H9 (cell line): ENCODE measurements at regions not wholly inside any gene's neighbourhood (a gene's known extent, or its start where the extent isn't known, plus 50 kb on each side); places are given as distances from the start of the nearest gene placed in this dataset.
"Not testable (repeated sequence)": the region's sequence is repeated elsewhere in the genome, so short reads cannot be mapped to it uniquely, and the experiment has no call there.

Source experiments
- DNase-seq: peaks from one replicate; pipeline ENCODE4 v3.0.0-alpha.2; 2017
- H2AFZ ChIP-seq: one replicate; pipeline ENCODE4 v1.6.1; 2013; ENCODE audit warnings: mild to moderate bottlenecking, low read length, control low read depth, moderate library complexity
- H2AK5ac ChIP-seq: 2 replicates; pipeline ENCODE4 v1.6.1; 2013; ENCODE audit warnings: low read length, control low read depth, mixed read lengths; ENCODE audit not compliant: insufficient read length
- H2BK120ac ChIP-seq: one replicate; pipeline ENCODE4 v1.6.1; 2013; ENCODE audit warnings: low read depth, mild to moderate bottlenecking, low read length, control low read depth, inconsistent platforms; ENCODE audit not compliant: poor library complexity, severe bottlenecking
- H2BK12ac ChIP-seq: 2 replicates; pipeline ENCODE4 v1.6.1; 2013; ENCODE audit warnings: low read length, control low read depth, mixed read lengths, low read depth; ENCODE audit not compliant: insufficient read length
- H2BK15ac ChIP-seq: 2 replicates; pipeline ENCODE4 v1.6.1; 2013; ENCODE audit warnings: low read depth, low read length, control low read depth
- H2BK20ac ChIP-seq: one replicate; pipeline ENCODE4 v1.6.1; 2013; ENCODE audit warnings: low read depth, mild to moderate bottlenecking, low read length, control low read depth, inconsistent platforms; ENCODE audit not compliant: poor library complexity, severe bottlenecking
- H2BK5ac ChIP-seq: 2 replicates; pipeline ENCODE4 v1.6.1; 2013; ENCODE audit warnings: low read length, control low read depth, mixed read lengths; ENCODE audit not compliant: insufficient read length
- H3K14ac ChIP-seq: 2 replicates; pipeline ENCODE4 v1.6.1; 2013; ENCODE audit warnings: low read length, control low read depth; ENCODE audit not compliant: insufficient read depth
- H3K18ac ChIP-seq: 2 replicates; pipeline ENCODE4 v1.6.1; 2013; ENCODE audit warnings: low read depth, mild to moderate bottlenecking, mixed read lengths, low read length, control low read depth; ENCODE audit not compliant: insufficient read length
- H3K23ac ChIP-seq: 2 replicates; pipeline ENCODE4 v1.6.1; 2013; ENCODE audit warnings: low read length, control low read depth, mixed read lengths, low read depth; ENCODE audit not compliant: insufficient read length
- H3K23me2 ChIP-seq: 2 replicates; pipeline ENCODE4 v1.6.1; 2013; ENCODE audit warnings: low read depth, mild to moderate bottlenecking, mixed read lengths, low read length, control low read depth; ENCODE audit not compliant: insufficient read length, poor library complexity, severe bottlenecking
- H3K27ac ChIP-seq: 2 replicates; pipeline ENCODE4 v1.5.1; 2013; ENCODE audit warnings: low read length, control low read depth, mixed read lengths, low read depth; ENCODE audit not compliant: insufficient read length
- H3K27me3 ChIP-seq: 2 replicates; pipeline ENCODE4 v1.6.1; 2013; ENCODE audit warnings: low read length, control low read depth, inconsistent platforms; ENCODE audit not compliant: insufficient read depth
- H3K4ac ChIP-seq: 2 replicates; pipeline ENCODE4 v1.6.1; 2013; ENCODE audit warnings: low read depth, mild to moderate bottlenecking, control low read depth, inconsistent platforms, low read length, moderate library complexity
- H3K4me1 ChIP-seq: 2 replicates; pipeline ENCODE4 v1.6.1; 2013; ENCODE audit warnings: low read length, control low read depth, inconsistent platforms; ENCODE audit not compliant: insufficient read depth
- H3K4me2 ChIP-seq: 2 replicates; pipeline ENCODE4 v1.6.1; 2013; ENCODE audit warnings: low read length, control low read depth, mixed read lengths; ENCODE audit not compliant: insufficient read length, insufficient read depth
- H3K56ac ChIP-seq: 2 replicates; pipeline ENCODE4 v1.6.1; 2013; ENCODE audit warnings: low read depth, mild to moderate bottlenecking, mixed read lengths, low read length, control low read depth; ENCODE audit not compliant: insufficient read length
- H3K79me1 ChIP-seq: 2 replicates; pipeline ENCODE4 v1.6.1; 2013; ENCODE audit warnings: low read depth, mild to moderate bottlenecking, moderate library complexity, low read length, control low read depth, inconsistent platforms; ENCODE audit not compliant: insufficient read depth, poor library complexity, severe bottlenecking
- H3K79me2 ChIP-seq: 2 replicates; pipeline ENCODE4 v1.6.1; 2013; ENCODE audit warnings: low read length, control low read depth, inconsistent platforms; ENCODE audit not compliant: insufficient read depth
- H3K9ac ChIP-seq: 2 replicates; pipeline ENCODE4 v1.6.1; 2013; ENCODE audit warnings: low read length, control low read depth, mixed read lengths; ENCODE audit not compliant: insufficient read length; ENCODE audit errors: extremely low read depth
- H3K9me3 ChIP-seq: one replicate; pipeline ENCODE4 v1.6.1; 2013; ENCODE audit warnings: low read depth, low read length, inconsistent platforms; ENCODE audit not compliant: control insufficient read depth
- H3T11ph ChIP-seq: one replicate; pipeline ENCODE4 v1.6.1; 2013; ENCODE audit warnings: mild to moderate bottlenecking, low read length, control low read depth, inconsistent platforms
- H4K20me1 ChIP-seq: one replicate; pipeline ENCODE4 v1.6.1; 2013; ENCODE audit not compliant: control insufficient read depth, insufficient read length, insufficient read depth
- H4K5ac ChIP-seq: 2 replicates; pipeline ENCODE4 v1.6.1; 2013; ENCODE audit warnings: low read depth, mild to moderate bottlenecking, mixed read lengths, low read length, control low read depth; ENCODE audit not compliant: insufficient read length
- H4K8ac ChIP-seq: replicated peaks from 2 replicates; pipeline ENCODE4 v1.6.1; 2013; ENCODE audit warnings: low read length, control low read depth, mixed read lengths, low read depth; ENCODE audit not compliant: insufficient read length
- H4K91ac ChIP-seq: 2 replicates; pipeline ENCODE4 v1.6.1; 2013; ENCODE audit warnings: low read depth, mild to moderate bottlenecking, moderate library complexity, mixed read lengths, low read length, control low read depth; ENCODE audit not compliant: insufficient read length
- H3K27ac Mint-ChIP-seq, 3 experiments: 2 replicates in 2 of 3; 3 replicates in 1 of 3; pipeline ENCODE4 v1.8.0; 2020 to 2021; ENCODE audit warnings: mixed read lengths in 3 of 3, mild to moderate bottlenecking in 1 of 3, moderate library complexity in 1 of 3
- H3K27me3 Mint-ChIP-seq: 2 replicates; pipeline ENCODE4 v1.8.0; 2021; ENCODE audit warnings: low read depth, mild to moderate bottlenecking, moderate library complexity, mixed read lengths
- H3K36me3 Mint-ChIP-seq, 3 experiments: 2 replicates in 2 of 3; 3 replicates in 1 of 3; pipeline ENCODE4 v1.8.0; 2020 to 2021; ENCODE audit warnings: low read depth in 3 of 3, mixed read lengths in 3 of 3; ENCODE audit not compliant: insufficient read depth in 1 of 3
- H3K4me1 Mint-ChIP-seq, 2 experiments: 2 replicates each; pipeline ENCODE4 v1.8.0; 2020; ENCODE audit warnings: mixed read lengths in 2 of 2
- H3K4me3 Mint-ChIP-seq, 2 experiments: 2 replicates in 1 of 2; 3 replicates in 1 of 2; pipeline ENCODE4 v1.8.0; 2020 to 2021; ENCODE audit warnings: mild to moderate bottlenecking in 2 of 2, mixed read lengths in 2 of 2, moderate library complexity in 1 of 2
- H3K9me3 Mint-ChIP-seq, 2 experiments: 2 replicates in 1 of 2; 3 replicates in 1 of 2; pipeline ENCODE4 v1.8.0; 2020; ENCODE audit warnings: mild to moderate bottlenecking in 2 of 2, mixed read lengths in 2 of 2, moderate library complexity in 1 of 2
- WGBS: extraction: QIAGEN DNeasy Blood & Tissue Kit; methylation state at CpG from one replicate; pipeline ENCODE4 v1.1.7; 2013; ENCODE audit warnings: missing lambda C conversion rate, low lambda C conversion rate, mixed read lengths; ENCODE audit not compliant: insufficient read length; ENCODE audit errors: extremely low coverage; 5-methylcytosine and 5-hydroxymethylcytosine counted together

DNA sequence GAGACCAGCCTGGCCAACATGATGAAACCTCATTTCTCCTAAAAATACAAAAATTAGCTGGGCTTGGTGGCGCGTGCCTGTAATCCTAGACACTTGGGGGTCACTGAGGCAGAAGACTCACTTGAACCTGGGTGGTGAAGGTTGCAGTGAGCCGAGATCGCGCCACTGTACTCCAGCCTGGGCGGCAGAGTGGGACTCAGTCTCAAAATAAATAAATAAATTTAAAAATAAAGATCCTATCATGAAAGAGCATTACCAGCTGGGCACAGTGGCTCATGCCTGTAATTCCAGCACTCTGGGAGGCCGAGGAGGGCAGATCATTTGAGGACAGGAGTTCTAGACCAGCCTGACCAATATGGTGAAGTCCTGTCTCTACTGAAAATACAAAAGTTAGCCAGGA is 4489.2 kb upstream of the OR11H1 start:
- not testable (repeated sequence) for H4K91ac ChIP-seq, H3K79me2 ChIP-seq, H3K27ac Mint-ChIP-seq, H3K4me1 ChIP-seq, H3K9ac ChIP-seq, H2BK20ac ChIP-seq, H3K4me2 ChIP-seq, H3K27ac ChIP-seq, H2AK5ac ChIP-seq, H2BK5ac ChIP-seq, H2BK12ac ChIP-seq, H3K14ac ChIP-seq, H2BK15ac ChIP-seq, H3K79me1 ChIP-seq, H3K23ac ChIP-seq, H4K5ac ChIP-seq, H3K4me1 Mint-ChIP-seq, H3K27me3 ChIP-seq, H2AFZ ChIP-seq, H3K56ac ChIP-seq, H4K8ac ChIP-seq, H3K23me2 ChIP-seq, H3T11ph ChIP-seq, DNase-seq, H3K4ac ChIP-seq, H3K4me3 Mint-ChIP-seq, H4K20me1 ChIP-seq, H2BK120ac ChIP-seq, H3K18ac ChIP-seq
- Mint-ChIP-seq H3K27me3 (peaks cover 16% of the 10 kb centered on the region), H3K9me3 (peaks cover 93 to 94% of the 10 kb centered on the region in 2 experiments), H3K36me3 (peaks cover 55 to 77% (median 59%) of the 10 kb centered on the region in 3 experiments)
- WGBS = no CpG with 5 or more reads among the region's 7 CpGs
- peaks cover 89% of the 10 kb centered on the region for H3K9me3 ChIP-seq

GRCh38 chr22:11041416-11041815 is 4486.6 kb upstream of the OR11H1 start:
- not testable (repeated sequence) for H3K9ac ChIP-seq, H4K5ac ChIP-seq, H4K8ac ChIP-seq, H2BK20ac ChIP-seq, H3K4me1 ChIP-seq, H3K4me2 ChIP-seq, H3K27me3 ChIP-seq, H2BK120ac ChIP-seq, H3T11ph ChIP-seq, H3K56ac ChIP-seq, H3K27me3 Mint-ChIP-seq, DNase-seq, H4K91ac ChIP-seq, H3K27ac ChIP-seq, H2AFZ ChIP-seq, H4K20me1 ChIP-seq, H3K4me1 Mint-ChIP-seq, H2BK5ac ChIP-seq, H3K27ac Mint-ChIP-seq, H3K4ac ChIP-seq, H2AK5ac ChIP-seq, H3K23ac ChIP-seq, H3K4me3 Mint-ChIP-seq, H3K23me2 ChIP-seq, H3K79me2 ChIP-seq, H2BK15ac ChIP-seq, H3K18ac ChIP-seq, H3K79me1 ChIP-seq, H3K14ac ChIP-seq, H2BK12ac ChIP-seq
- WGBS = no CpG with 5 or more reads among the region's 9 CpGs
- Mint-ChIP-seq H3K9me3 (peaks cover 76% of the 10 kb centered on the region in 2 experiments), H3K36me3 (peaks cover 40 to 56% (median 44%) of the 10 kb centered on the region in 3 experiments)
- H3K9me3 ChIP-seq = peaks cover 63% of the 10 kb centered on the region
